Testis (tissue), 2 donors: ENCODE measurements at regions not wholly inside any gene's neighbourhood (a gene's known extent, or its start where the extent isn't known, plus 50 kb on each side); places are given as distances from the start of the nearest gene placed in this dataset.

Source experiments
- DNase-seq: peaks from one replicate; pipeline ENCODE4 v3.0.0-alpha.2; 2019
- H3K27ac ChIP-seq, 2 donors: fragments of 200-600 bp; sonication (generic); one replicate each; pipeline ENCODE4 v1.5.1; 2019
- H3K27me3 ChIP-seq: fragments of 200-600 bp; sonication (generic); one replicate; pipeline ENCODE4 v1.5.1; 2019
- H3K36me3 ChIP-seq: fragments of 200-600 bp; sonication (generic); one replicate; pipeline ENCODE4 v1.5.1; 2017; ENCODE audit warnings: low read depth; ENCODE audit errors: missing control alignments
- H3K4me1 ChIP-seq: fragments of 200-600 bp; sonication (generic); one replicate; pipeline ENCODE4 v1.5.1; 2019
- H3K4me3 ChIP-seq, 2 donors: fragments of 200-600 bp; sonication (generic); one replicate each; pipeline ENCODE4 v1.5.1; 2017 to 2019
- H3K9me3 ChIP-seq: fragments of 200-600 bp; sonication (generic); one replicate; pipeline ENCODE4 v1.5.1; 2017
- POLR2A ChIP-seq: fragments of 450-650 bp; IDR thresholded peaks from one replicate; pipeline ENCODE4 v1.6.1; 2017; ENCODE audit warnings: antibody characterized with exemption, mild to moderate bottlenecking, moderate library complexity
- WGBS, 2 donors: methylation state at CpG; one replicate each; pipeline ENCODE4 v1.1.5; 2018; 5-methylcytosine and 5-hydroxymethylcytosine counted together
- intact Hi-C: fragments of 100-400 bp; cut with DNase I; formaldehyde crosslinking; loops from one replicate; pipeline ENCODE4 v1.15.1; 2023; ENCODE audit warnings: low total_unique reads
- TF ChIP-seq, protein P1 (sequence below), 3 experiments: fragments of 450-650 bp in 2 of 3; fragments of 200-600 bp in 1 of 3; sonication (generic) in 1 of 3; IDR thresholded peaks; one replicate each; pipeline ENCODE4 v1.5.1; 2016 to 2019; ENCODE audit warnings: antibody characterized with exemption in 3 of 3, mild to moderate bottlenecking in 2 of 3, moderate library complexity in 1 of 3

DNA sequence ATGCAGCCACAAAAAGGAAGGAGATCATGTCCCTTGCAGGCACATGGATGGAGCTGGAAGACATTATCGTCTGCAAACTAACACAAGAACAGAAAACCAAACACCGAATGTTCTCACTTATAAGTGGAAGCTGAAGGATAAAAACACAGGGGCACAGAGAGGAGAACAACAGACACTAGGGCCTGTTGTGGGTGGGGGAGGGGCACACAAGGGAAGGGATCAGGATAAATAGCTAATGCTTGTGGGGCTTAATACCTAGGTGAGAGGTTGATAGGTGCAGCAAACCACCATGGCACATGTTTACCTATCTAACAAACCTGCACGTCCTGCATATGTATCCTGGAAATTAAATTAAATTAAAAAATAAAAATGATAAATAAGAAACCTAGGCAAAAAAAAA lies 969.9 kb downstream of the TTLL7 start:
- no peak for DNase-seq
- intact Hi-C loops: no loop called here
- WGBS, 2 donors: 86 to 95% methylated on average over 3 of the region's 3 CpGs
- Histone ChIP-seq H3K4me3 (no peak overlapping the region), H3K36me3 (no peaks in the 10 kb centered on the region), H3K9me3 (no peaks in the 10 kb centered on the region), H3K4me1 (no peaks in the 10 kb centered on the region), H3K27ac (no peak overlapping the region), H3K27me3 (no peaks in the 10 kb centered on the region)
- no peak for TF ChIP-seq POLR2A
- TF ChIP-seq, protein P1, sequence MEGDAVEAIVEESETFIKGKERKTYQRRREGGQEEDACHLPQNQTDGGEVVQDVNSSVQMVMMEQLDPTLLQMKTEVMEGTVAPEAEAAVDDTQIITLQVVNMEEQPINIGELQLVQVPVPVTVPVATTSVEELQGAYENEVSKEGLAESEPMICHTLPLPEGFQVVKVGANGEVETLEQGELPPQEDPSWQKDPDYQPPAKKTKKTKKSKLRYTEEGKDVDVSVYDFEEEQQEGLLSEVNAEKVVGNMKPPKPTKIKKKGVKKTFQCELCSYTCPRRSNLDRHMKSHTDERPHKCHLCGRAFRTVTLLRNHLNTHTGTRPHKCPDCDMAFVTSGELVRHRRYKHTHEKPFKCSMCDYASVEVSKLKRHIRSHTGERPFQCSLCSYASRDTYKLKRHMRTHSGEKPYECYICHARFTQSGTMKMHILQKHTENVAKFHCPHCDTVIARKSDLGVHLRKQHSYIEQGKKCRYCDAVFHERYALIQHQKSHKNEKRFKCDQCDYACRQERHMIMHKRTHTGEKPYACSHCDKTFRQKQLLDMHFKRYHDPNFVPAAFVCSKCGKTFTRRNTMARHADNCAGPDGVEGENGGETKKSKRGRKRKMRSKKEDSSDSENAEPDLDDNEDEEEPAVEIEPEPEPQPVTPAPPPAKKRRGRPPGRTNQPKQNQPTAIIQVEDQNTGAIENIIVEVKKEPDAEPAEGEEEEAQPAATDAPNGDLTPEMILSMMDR (IDR thresholded peaks at IDR 0.05): no peak

DNA sequence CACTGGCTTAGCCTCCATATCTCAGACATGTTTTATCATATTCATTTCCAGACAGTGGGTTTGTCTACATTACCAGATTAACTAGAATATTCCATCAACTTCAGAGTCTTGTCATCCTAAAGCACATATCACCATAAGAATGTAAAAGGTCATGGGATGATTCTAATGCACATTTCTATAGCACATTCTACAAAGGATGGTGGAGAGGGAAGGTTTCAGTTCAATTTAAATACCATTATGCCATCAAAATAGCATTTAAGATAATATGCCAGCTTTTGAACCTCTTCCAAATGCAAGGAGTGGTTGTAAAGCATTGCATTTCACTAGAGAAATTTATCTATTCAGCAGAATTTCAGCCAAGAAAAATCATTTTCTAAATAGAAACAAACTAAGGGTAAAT lies 970.5 kb downstream of the TTLL7 start:
- Histone ChIP-seq H3K4me1 (no peaks in the 10 kb centered on the region), H3K36me3 (no peaks in the 10 kb centered on the region), H3K4me3 (no peak overlapping the region), H3K27ac (no peak overlapping the region), H3K27me3 (no peaks in the 10 kb centered on the region), H3K9me3 (no peaks in the 10 kb centered on the region)
- intact Hi-C loops: no loop called here
- no peak for TF ChIP-seq POLR2A
- TF ChIP-seq, protein P1 (IDR thresholded peaks at IDR 0.05): no peak
- no peak for DNase-seq

DNA sequence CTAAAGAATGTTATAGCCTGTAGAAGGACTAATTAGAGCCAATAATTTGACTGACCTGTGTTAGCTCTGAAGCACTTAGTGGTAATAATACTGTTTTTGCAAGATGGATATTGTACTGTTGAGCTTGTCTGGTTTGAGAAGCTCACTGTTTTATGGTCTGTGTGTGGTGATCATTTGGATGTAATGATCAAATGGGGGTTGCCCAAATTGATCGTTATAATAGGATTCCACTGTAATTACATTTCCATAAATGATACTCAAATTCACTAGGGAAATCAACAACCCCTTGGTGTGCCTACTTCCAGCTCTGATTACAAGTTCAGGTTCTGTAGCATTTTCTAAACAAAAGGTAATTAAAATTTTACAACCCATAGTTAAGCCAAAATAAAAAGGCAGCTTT lies 971.4 kb downstream of the TTLL7 start:
- Histone ChIP-seq H3K36me3 (no peaks in the 10 kb centered on the region), H3K4me3 (no peak overlapping the region), H3K4me1 (no peaks in the 10 kb centered on the region), H3K27me3 (no peaks in the 10 kb centered on the region), H3K9me3 (no peaks in the 10 kb centered on the region), H3K27ac (no peak overlapping the region)
- intact Hi-C loops: no loop called here
- no peak for TF ChIP-seq POLR2A
- TF ChIP-seq, protein P1 (IDR thresholded peaks at IDR 0.05): no peak
- DNase-seq: no peak
- WGBS, 2 donors: 82 to 93% methylated on average over 1 of the region's 1 CpG

DNA sequence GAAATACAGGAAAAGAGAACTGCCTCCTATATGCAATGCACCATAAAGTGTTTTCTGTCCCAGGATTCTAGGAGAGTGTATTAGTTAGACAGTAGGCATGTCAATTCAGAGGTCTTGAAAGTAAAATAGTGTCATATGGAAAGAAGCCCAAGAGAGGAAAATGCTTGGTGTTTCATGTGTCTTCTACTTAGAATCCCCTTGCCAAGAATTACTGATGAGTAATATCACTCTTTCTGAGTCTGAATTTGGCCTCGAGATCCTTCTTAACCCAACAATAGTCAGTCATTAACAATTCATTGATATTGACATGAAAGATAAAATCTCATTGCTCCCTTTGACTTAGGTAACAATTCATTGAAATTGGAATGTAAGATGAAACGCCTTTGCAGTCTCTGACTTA lies 972.2 kb downstream of the TTLL7 start:
- no peak for DNase-seq
- Histone ChIP-seq H3K9me3 (no peaks in the 10 kb centered on the region), H3K4me3 (no peak overlapping the region), H3K27me3 (no peaks in the 10 kb centered on the region), H3K4me1 (no peaks in the 10 kb centered on the region), H3K27ac (no peak overlapping the region), H3K36me3 (no peaks in the 10 kb centered on the region)
- intact Hi-C loops: no loop called here
- WGBS, 2 donors: 71 to 86% methylated on average over 2 of the region's 2 CpGs
- TF ChIP-seq, protein P1 (IDR thresholded peaks at IDR 0.05): no peak
- no peak for TF ChIP-seq POLR2A

DNA sequence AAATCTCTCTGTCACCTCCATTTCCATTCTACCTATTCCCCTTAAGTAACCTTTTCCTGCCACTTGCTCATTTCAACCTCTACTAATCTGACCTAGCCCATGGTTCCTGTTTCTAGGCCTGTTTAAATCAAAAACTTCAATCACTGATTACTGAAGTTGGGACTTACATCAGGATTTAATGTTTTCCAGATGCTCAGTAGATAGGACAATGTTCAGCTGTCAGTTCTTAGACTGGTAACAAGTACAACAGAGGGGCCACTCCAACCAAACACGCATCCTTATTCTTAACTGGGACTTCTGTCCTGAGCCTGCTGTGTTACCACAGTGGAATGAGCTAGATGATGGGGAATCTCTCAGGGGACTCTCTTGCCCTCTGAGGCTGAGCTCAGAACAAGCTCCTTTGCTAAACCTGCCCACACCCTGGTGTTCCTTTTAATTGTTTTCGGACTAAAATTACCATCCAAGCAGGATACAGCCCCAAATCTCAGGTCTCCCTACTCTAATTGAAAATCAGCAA lies 974.6 kb downstream of the TTLL7 start:
- no peaks in the 10 kb centered on the region for H3K4me1 ChIP-seq
- TF ChIP-seq, protein P1 (IDR thresholded peaks at IDR 0.05): no peak
- TF ChIP-seq POLR2A: no peak
- no peak overlapping the region for H3K27ac ChIP-seq
- H3K27me3 ChIP-seq: no peaks in the 10 kb centered on the region
- DNase-seq: no peak
- H3K4me3 ChIP-seq: no peak overlapping the region
- no peaks in the 10 kb centered on the region for H3K36me3 ChIP-seq
- WGBS, 2 donors: 80 to 89% methylated on average over 2 of the region's 2 CpGs
- intact Hi-C loops: no loop called here
- no peaks in the 10 kb centered on the region for H3K9me3 ChIP-seq
